Stimulated activated CD4-positive, alpha-beta T cell treated with anti-CD3 and anti-CD28 coated beads, Interleukin-1b, Interleukin-23, amount 100 ng/mL, for 48 hours (primary cell): ENCODE measurements at regions not wholly inside any gene's neighbourhood (a gene's known extent, or its start where the extent isn't known, plus 50 kb on each side); places are given as distances from the start of the nearest gene placed in this dataset.
A peak's percentile ranks its signal among the peaks of the same experiment; 100 is the strongest.
"Not testable (repeated sequence)": the region's sequence is repeated elsewhere in the genome, so short reads cannot be mapped to it uniquely, and the experiment has no call there.

ENCODE experiments used
- DNase-seq: peaks from one replicate; pipeline ENCODE4 v3.0.0-alpha.2; 2020

DNA sequence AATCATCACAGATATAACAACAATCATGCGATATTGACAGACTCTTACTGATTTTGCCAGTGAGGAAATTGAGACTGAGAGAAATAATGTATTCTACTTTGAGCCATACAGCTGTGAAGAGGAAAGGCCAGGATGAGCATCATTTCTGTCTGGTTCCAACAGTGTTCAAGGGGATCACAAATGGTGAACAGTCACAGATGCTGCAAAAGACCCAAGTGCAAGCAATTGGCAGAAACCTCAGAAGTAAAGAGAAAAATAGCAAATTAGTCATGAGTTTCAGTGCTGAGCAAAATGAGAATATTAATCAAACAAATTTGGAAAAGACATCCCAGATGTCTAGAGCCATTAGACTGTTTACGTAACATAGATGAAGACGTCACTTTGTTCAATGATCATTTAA, 114.1 kb downstream of the RAB38 start:
- DNase-seq = no peak

DNA sequence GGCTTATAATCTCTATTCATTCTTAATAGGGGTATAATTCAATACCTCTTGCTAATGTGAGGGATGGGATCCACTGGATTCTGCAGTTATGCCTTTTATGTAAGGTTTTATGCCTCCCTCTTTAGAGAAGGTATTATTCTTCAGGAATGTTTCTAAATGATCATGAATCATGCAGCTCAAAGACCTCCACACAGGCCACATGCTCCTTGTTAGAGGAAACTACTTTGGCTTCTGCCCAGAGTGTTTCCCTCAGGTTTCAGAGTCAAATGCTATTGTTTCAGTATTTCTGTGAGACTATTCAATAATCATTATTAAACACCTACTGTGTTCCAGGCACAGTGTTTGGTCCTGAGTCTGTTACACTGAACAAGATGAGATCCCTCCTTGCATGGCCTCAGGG, 115.9 kb downstream of the RAB38 start:
- no peak for DNase-seq

DNA sequence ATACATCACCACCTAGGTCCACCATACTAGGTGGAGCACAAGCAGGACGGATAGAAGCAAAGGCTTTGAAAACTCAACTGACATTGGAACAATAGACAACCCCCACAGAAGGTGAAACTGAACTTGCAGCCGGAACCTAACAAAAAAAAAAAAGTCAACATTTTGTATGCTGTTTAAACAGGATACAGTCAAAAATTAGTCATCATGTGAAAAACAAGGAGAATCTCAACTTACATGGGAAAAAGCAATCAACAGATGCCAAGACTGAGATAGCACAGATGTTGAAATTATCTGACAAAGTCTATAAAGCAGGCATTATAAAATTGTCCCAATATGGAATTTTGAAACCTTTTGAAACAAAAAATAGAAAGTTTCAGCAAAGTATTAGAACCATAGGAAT, 123.8 kb downstream of the RAB38 start:
- no peak for DNase-seq

DNA sequence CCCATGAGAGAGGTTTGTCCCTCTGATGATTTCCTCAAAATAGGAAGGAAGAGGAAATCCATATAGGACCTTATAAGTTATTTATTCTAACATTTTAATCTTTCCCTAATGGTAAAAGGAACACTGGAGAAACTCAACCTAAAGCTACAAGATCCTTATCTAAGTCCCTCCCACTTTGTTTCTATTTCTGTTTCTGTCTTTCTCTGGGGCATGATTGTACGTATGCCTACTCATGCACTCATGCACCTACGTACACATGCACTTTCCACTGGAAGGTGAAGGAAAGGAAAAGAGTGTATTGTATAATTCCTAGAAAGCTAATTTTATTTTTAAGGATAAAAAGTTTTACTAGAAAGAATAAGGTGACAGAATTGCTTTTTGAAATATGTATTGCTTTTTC, 125.0 kb downstream of the RAB38 start:
- no peak for DNase-seq

DNA sequence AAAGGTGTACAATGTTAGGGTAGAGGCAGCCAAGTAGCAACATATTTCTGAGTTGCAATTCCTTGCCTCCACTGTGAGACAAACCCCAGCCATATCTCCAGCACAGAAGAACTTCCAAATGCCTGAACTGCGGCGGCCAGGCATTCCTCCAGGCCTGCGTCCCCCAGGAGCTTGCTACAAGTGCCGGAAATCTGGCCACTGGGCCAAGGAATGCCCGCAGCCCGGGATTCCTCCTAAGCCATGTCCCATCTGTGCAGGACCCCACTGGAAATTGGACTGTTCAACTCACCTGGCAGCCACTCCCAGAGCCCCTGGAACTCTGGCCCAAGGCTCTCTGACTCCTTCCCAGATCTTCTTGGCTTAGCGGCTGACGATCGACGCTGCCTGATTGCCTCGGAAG, 130.0 kb downstream of the RAB38 start:
- not testable (repeated sequence) for DNase-seq

DNA sequence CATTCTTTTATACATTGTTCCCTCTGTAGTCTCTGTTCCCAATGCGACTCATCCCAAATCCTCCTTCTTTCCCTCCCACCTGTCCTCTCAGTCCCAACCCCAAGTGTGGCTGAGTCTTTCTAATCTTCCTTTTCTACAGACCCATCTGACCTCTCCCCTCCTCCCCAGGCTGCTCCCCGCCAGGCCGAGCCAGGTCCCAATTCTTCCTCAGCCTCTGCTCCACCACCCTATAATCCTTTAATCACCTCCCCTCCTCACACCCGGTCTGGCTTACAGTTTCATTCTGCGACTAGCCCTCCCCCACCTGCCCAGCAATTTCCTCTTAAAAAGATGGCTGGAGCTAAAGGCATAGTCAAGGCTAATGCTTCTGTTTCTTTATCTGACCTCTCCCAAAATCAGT, 130.6 kb downstream of the RAB38 start:
- DNase-seq = not testable (repeated sequence)

DNA sequence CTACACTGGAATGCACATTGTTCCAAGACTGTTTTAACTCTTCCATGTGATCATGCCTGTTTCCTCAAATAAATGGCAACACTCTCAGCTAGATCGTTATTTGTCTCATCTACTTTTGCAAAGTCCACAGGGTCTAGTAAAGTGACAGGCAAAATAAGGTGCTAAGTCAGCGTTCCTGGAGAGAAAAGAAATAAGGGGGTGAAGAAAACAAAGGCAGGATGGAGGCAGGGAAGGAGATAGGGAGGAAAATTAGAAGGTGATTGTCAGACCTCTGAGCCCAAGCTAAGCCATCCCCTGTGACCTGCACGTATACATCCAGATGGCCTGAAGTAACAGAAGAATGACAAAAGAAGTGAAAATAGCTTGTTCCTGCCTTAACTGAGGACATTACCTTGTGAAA, 132.1 kb downstream of the RAB38 start:
- DNase-seq = no peak

DNA sequence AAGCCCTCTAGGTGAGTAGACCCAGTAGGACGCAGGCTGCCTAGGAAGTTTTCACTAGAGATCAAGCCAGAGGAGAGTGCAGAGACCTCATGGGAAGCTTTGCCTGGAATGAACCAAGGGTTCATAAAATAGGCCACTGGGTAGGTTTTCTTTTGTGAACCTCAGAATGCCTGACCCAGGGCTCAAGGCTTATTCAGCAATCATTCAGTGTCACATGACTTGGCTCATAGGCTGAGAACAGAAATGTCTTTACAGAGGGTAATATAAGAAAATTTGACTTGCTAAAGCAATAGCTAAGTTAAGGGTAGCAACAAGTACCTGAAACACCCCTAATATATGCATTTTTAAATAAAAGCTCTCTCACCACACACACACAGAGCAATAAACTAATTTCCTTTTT, 132.6 kb downstream of the RAB38 start:
- no peak for DNase-seq

DNA sequence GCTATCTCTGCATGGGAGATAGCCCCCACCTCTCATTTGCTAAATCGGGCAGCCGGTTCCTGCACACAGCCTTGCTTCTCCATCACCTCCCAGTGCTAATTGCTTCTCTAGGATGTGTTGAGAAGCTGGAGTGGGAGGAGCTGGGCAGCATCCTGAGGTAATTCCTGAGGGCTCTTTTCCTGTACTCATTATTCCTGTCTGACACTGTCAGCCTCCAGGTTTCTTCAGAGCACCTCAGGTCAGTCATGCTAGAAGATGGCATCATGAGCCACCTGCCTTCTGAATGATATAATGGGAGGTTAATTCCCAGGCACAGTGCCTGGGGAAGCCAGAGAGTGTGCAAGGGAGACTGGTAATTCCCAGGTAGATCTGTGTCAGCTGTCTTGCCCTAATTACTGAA, 133.0 kb downstream of the RAB38 start:
- no peak for DNase-seq

DNA sequence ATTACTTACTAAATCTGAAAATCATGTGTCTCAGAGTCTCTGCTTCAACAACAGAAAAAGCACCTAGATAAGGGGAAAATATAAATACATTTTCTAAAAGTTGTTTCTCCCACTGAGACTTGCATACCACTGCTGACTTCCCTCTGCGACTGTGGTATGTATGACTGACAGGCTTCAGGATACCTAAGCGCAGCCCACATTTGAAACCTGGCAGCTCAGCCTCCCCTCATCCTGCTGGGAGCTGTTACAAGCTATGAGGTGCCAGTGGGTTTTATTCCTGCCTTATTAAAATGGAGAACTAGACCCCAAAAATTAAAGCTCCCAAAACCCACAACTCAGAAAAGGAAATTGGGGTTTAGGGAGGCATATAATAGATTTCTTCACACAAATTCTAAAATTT, 133.6 kb downstream of the RAB38 start:
- DNase-seq = no peak

DNA sequence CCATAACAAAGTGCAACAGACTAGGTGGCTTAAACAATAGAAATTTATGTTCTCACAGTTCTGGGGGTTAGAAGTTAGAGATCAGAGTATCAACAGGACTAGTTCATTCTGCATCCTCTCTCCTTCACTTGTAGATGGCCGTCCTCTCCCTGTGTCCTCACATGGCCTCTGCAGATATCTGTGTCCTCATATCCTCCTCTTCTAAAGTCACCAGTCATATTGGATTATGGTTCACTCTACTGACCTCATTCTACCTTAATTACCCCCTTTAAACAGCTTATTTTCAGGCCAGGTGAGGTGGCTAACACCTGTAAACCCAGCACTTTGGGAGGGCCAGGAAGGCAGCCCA, 135.1 kb downstream of the RAB38 start:
- no peak for DNase-seq

DNA sequence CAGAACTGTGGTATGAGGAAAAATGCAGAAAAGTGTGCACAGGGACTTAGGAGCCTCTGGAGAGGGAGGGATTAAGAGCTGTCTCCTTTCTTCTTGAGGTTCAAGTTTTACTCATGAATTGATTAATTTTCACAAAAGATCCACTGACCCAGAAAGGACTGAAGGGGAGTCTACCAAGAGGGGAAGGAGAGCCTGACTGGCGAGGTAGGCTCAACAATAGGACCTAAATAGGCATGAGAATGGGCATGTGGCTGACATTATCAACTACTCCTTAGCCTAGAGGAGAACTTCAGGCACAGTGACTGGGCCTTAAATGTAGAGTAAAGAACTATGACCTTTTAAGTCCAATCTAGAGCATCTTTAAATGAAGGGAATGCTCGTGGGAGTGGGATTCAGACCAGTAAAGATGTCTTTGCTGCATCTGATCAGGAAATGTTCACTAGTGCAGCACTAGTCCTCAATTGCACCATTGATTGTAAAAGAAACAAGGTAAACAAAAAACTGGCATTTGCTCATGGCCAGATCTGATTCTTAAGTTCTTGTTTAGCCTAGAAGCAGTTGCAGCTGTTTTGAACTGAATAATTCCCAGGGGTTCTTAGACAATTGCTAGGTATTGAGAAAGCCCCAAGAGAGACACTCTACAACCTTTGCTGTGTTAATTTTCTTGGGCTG, 135.6 kb downstream of the RAB38 start:
- no peak for DNase-seq

DNA sequence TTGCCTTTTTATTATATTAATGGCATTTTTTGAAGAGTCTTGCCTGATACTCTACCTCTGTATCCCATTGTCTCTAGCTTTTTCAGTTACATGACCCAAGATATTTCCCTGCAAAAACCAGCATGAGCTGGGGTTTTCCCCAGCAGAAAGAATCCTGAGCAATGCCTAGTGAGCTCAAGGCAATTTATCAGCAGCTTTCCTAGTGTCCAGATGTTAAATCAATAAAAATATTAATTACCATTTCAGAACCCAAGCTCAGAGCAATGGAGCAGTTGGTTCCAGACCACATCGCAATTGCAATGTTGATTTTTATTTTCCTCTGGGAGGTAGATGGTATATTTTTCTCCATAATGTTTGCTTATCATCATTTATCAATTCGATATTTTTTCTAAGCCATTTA, 137.2 kb downstream of the RAB38 start:
- no peak for DNase-seq

DNA sequence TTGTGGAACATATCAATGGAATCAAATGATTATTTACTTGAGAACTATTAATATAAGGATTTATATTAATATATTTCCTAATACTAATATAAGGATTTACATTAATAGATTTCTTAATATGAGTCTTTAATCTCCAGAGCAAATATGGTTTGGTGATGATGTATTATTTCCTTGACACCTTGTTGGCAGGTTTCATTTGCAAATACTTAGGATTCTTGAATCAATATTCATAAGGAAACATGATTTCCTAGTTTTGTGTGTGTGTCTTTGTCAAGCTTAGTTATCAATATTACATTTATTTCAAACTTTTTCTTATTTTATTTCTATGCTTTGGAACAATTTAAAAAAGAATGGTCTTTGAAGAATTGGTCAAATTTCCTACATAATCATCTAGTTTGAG, 138.5 kb downstream of the RAB38 start:
- no peak for DNase-seq

DNA sequence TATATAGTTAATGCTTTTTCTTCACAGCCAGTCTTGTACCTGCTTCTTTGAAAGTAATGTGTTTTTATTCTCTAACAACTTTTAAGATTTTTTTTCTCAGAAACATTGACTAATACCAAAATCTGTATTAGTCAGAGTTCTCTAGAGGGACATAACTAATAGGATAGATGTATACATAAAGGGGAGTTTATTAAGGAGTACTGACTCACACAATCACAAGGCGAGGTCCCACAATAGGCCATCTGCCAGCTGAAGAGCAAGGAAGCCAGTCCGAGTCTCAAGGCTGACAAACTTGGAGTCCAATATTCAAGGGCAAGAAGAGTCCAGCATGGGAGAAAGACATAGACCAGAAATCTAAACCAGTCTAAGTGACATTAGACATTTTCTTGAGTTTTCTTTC, 140.0 kb downstream of the RAB38 start:
- DNase-seq = no peak

DNA sequence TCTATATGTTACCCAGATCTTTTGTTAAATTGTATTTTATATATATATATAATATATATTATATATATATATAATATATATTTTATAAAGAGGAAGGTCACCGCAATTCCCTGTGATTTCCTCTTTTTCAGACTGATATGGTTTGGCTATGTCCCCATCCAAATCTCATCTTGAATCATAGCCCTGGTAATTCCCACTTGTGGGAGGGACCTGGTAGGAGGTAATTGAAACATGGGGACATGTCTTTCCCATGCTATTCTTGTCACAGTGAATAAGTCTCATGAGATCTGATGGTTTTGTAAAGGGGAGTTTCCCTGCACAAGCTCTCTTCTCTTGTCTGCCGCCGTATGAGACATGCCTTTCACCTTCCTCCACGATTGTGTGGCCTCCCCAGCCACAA, 157.6 kb downstream of the RAB38 start:
- no peak for DNase-seq

DNA sequence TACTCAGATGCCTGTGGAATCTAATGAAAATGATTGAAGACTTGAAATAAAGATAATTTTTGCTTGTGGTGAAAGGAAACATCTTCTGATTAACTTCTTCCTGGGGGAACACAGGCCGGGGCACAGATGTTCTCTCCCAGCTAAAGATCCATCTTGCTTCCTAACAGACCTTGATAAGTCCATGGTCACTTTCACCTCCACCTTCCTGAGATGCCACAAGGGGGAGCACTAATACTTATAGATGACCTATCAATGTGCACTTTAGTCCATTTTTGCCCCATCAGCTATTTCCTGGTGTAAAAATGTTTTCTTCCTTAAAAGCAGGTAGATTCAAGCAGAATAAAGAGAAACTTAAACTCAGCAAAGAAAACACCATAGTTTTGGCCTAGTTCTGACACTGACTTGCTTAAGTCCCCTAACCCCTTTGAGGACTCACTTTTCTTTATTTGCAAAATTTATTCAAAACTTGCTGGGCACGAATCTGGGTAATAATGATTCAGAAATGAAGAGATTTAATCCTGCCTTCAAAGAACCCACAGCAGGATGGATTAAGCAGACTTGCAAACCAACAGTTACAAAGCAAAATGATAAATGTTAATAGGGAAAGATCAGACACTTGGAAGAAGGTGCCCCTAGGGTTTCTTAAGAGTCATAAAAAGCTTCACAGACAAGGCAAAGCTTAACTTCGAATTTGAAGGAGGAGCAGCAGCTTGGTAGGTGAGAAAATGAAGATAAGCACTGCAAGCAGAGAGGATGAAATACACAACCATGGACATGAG, 158.7 kb downstream of the RAB38 start:
- DNase-seq = peak; percentile 58

DNA sequence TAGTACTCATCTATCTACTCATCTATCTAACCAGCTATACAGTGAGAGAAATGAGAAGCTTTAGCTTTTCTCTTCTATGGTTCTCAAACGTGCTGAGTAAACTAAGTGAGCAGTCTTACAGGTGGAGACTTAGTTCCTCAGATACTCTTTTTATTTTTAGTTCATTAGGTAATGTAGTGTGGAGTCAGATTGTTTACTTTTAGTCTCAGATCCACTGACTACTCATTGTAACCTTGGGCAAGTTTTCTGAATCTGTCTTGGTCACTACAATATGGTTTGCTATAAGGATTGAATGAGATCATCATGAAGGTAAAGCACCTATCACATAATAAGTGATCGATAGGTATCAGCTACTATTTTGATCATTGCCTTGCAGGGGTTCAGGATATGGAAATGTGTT, 160.1 kb downstream of the RAB38 start:
- DNase-seq = no peak

DNA sequence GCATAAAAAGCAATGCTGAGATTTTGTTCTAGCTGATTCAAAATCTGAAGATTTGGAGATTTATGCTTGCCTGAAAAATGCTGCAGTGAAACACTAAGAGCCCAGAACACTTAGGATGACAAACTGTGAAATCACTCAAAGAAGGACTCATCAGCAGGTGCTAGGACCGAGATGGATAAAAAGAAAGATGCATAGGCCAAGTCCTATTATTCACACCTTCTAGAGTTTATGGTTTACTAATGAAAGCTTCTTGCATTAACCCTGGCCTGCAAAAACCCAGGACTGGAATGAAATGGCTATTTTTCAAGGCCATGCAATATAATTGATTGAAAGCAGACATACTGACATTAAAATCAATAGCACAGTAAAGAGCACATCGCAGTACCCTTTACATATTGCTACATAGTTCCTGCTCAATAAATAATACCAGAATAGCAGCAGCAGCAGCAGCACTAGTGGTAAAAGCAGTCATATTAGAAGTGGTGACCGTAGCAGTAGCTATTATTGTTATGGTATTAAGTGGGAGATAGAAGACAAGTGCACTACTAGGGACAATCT, 161.7 kb downstream of the RAB38 start:
- no peak for DNase-seq

DNA sequence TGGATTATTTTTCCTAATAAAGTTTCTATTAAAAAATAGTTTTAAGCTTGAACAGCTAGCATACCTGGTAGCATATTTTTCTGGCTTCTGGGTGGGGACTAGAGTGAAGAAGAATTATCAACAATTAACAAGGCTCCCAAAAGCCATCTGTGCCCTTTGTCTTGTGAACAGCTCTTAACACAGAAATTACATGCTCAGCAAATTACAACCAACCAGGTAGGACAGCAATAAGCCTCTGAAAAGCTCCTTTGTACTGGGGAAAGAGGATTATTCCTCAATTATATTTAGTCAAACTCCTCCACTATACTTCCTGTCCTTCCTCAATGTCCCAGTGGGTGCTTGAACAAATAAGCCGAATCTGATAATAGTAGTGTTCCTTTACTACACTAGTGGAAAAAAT, 162.8 kb downstream of the RAB38 start:
- DNase-seq = no peak

DNA sequence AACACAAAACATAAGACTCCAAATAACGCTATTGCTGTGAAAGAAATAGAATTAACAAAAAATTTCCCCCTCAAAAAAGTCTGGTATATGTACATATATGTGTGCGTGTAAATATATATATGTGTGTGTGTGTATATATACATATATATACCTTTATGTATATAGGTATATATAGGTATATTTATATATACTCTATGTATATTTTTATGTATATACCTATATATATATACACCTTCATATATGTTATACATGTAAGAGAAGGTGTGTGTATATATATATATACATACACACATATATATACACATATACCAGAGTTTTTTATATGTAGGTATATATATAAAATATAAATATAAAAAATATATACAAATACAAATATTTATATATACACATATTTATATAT, 199.2 kb downstream of the RAB38 start:
- no peak for DNase-seq

DNA sequence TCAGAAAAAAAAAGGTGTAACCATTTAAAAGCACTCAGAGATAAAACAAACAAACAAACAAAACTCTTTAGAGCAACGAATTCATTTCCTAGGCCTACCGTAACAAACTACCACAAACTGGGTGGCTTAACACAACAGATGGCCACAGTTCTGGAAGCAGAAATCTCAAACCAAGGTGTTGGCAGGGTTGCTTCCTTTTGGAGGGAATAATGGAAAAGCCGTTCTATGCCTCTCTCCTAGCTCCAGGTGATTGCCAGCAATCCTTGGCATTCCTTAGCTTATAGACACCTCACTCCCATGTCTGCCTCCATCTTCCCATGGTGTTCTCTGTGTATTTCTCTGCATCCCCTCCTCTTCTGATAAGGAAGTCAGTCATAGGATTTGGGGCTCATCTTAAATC, 200.4 kb downstream of the RAB38 start:
- no peak for DNase-seq

DNA sequence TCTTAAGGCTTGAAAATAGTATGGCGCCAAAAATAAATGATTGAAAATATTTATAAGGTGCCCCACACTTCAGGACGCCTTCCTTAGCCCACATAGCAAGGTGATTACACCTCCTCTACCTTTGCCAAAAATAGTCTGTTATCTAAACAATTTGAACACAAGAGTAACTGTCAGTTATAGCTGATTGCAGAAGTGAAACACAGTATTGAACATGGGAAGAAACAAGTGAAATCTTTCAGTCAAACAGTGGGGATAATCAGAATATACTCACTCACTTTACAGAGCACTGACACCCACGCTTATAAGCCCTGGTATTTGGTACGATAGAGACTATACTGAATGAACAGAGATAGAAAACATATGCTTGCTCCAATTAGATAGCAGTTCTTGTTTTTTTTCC, 203.1 kb downstream of the RAB38 start:
- DNase-seq = no peak

DNA sequence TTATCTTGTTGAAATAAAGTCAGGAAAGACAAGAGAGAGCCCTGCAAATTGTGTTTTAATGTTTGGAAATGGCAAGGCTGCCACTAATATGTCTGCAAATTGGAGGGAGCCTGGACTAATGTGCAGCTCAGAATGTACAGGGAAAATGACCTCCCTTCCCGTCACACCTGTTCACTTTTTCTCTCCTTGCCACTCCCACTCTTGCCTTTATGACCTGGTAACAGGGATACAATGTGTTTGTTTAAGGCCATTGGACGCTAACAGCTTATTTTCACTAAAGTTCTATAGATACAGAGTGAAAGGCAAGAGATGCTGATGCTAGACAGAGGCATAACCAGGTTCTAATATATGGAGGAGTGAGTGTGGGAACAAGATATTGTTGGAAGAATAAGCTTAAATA, 203.9 kb downstream of the RAB38 start:
- DNase-seq = no peak

DNA sequence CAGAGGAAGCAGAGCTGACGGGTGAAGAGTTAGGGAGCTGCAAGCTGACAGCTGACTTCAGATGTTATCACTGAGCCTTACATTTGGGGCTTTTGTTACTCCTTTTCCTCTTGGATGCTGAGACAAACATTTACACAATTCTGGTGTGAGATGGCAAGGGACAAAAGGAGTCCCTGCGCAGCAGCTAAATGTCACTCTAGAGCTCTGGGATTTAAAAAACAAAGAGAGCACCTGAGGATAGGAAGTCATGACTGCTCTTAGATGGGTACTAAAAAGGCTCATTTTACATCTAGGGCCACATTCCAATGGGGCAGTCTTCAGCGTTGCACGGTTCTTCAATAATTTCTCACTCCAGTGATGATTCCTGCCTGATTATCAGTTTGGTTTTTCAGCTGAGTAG, 204.5 kb downstream of the RAB38 start:
- no peak for DNase-seq
